ENCODE measurements at regions not wholly inside any gene's neighbourhood (a gene's known extent, or its start where the extent isn't known, plus 50 kb on each side); places are given as distances from the start of the nearest gene placed in this dataset.
"Not testable (repeated sequence)": the region's sequence is repeated elsewhere in the genome, so short reads cannot be mapped to it uniquely, and the experiment has no call there.

- Mint-ChIP-seq H3K27me3 (peaks cover 10 to 42% (median 26%) of the 10 kb centered on the region in 5 donors), H3K4me3 (peak overlapping the region; percentile 20 to 77 (median 60)), H3K27ac (peak overlapping the region in 2 of 10 donors; percentile 57 to 83)
- H3K9me3 Mint-ChIP-seq, H3K4me1 Mint-ChIP-seq, H3K36me3 Mint-ChIP-seq, POLR2A ChIA-PET: not testable (repeated sequence)
- peak; percentile 25 to 71 (median 60) for DNase-seq
- peak; percentile 41 to 43 for ATAC-seq
Measured at GRCh38 chr11:71638801-71639519, 56.3 kb upstream of the KRTAP5-11 start.

- H3K9me3 Mint-ChIP-seq, H3K4me1 Mint-ChIP-seq, H3K27ac Mint-ChIP-seq, H3K36me3 Mint-ChIP-seq, POLR2A ChIA-PET, ATAC-seq: not testable (repeated sequence)
- H3K4me3 Mint-ChIP-seq: peak overlapping the region in 5 of 10 donors; percentile 24 to 67 (median 48)
- peaks cover 10 to 42% (median 26%) of the 10 kb centered on the region in 5 donors for H3K27me3 Mint-ChIP-seq
- DNase-seq: peak in 2 of 10 donors; percentile 1 to 10
Measured at GRCh38 chr11:71639520-71639849, 56.8 kb upstream of the KRTAP5-11 start.

- ATAC-seq, H3K36me3 Mint-ChIP-seq, H3K9me3 Mint-ChIP-seq, POLR2A ChIA-PET, H3K4me1 Mint-ChIP-seq: not testable (repeated sequence)
- H3K27ac Mint-ChIP-seq: peak overlapping the region in 1 of 10 donors; percentile 40
- DNase-seq: peak in 2 of 10 donors; percentile 3 to 5
- peaks cover 10 to 45% (median 26%) of the 10 kb centered on the region in 5 donors for H3K27me3 Mint-ChIP-seq
- H3K4me3 Mint-ChIP-seq: peak overlapping the region in 8 of 10 donors; percentile 40 to 62 (median 46)
Measured at GRCh38 chr11:71639916-71640315, 57.2 kb upstream of the KRTAP5-11 start.

- DNase-seq, ATAC-seq, H3K4me1 Mint-ChIP-seq, H3K4me3 Mint-ChIP-seq, H3K36me3 Mint-ChIP-seq, H3K9me3 Mint-ChIP-seq, POLR2A ChIA-PET, H3K27ac Mint-ChIP-seq: not testable (repeated sequence)
- H3K27me3 Mint-ChIP-seq: peaks cover 2 to 16% (median 7%) of the 10 kb centered on the region in 5 donors
Measured at GRCh38 chr11:71647078-71647477, 64.4 kb upstream of the KRTAP5-11 start.

DNA sequence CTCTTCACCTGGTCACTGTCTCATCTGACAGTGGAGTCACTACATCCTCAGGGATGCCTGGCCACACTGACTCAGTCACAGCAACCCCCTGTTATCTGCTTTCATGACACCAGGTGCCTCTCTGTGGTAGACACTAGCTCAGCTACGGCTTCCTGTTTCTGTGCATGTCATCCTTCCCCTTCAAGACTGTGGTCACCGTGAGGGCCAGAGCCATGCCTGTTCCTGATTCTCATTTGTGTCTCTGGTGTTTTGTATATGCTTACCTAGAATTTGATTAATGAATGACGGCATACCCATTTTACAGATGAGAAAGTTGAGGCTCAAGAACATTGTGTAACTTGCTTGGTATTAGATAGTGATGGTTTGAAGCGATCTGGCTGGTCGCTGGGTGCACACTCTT lies 70.3 kb upstream of the KRTAP5-11 start:
- POLR2A ChIA-PET: not testable (repeated sequence)

DNA sequence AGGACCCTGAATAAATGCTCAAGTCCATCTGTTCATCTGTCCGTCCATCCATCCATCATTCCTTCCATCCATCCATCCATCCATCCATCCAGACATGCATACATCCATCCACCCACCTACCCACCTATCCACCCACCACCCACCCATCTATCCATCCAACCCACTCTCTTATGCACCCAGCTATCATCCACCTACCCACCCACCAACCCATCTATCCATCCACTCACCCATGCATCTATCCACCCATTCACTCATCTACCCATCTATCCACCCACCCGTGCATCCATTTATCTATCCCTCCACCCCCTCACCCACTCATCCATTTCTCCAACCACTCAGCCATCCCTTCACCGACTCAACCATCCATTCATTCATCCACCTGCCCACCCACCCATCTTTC lies 71.7 kb upstream of the KRTAP5-11 start:
- DNase-seq, H3K27ac Mint-ChIP-seq, H3K4me3 Mint-ChIP-seq, POLR2A ChIA-PET, H3K4me1 Mint-ChIP-seq, H3K9me3 Mint-ChIP-seq, ATAC-seq, H3K36me3 Mint-ChIP-seq: not testable (repeated sequence)
- H3K27me3 Mint-ChIP-seq: peaks cover 3 to 11% (median 9%) of the 10 kb centered on the region in 5 donors

More for the DNA sequence above, 70.3 kb upstream of the KRTAP5-11 start:
- H3K27me3 Mint-ChIP-seq: peaks cover 3 to 15% (median 9%) of the 10 kb centered on the region in 5 donors
- H3K27ac Mint-ChIP-seq, H3K4me3 Mint-ChIP-seq, H3K4me1 Mint-ChIP-seq, H3K36me3 Mint-ChIP-seq, H3K9me3 Mint-ChIP-seq, ATAC-seq, DNase-seq: not testable (repeated sequence)

- H3K4me3 Mint-ChIP-seq, H3K9me3 Mint-ChIP-seq, H3K4me1 Mint-ChIP-seq, POLR2A ChIA-PET, H3K27ac Mint-ChIP-seq, H3K36me3 Mint-ChIP-seq, DNase-seq, ATAC-seq: not testable (repeated sequence)
- peaks cover 1 to 11% (median 9%) of the 10 kb centered on the region in 5 donors for H3K27me3 Mint-ChIP-seq
Measured at GRCh38 chr11:71655041-71655440, 72.4 kb upstream of the KRTAP5-11 start.

DNA sequence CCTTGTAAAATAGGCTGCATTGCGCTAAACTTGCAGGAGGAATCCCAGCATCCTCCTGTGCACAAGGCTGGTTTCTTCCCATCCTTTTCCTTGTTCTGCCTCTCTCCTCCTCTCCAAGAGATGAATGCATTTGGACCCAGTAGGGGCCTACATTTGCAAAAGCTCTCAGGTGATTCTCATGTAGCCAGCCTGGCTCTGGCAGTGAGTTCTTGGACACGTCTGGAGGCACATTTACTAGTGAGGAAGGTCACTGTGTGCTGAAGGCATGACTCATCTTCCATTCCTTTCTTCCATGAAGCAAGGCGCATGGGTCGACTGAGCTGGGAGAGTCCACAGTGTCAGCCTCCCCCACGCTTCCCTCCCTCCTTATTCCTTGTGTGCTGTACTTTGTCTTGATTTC lies 73.8 kb upstream of the KRTAP5-11 start:
- H3K27ac Mint-ChIP-seq, H3K4me1 Mint-ChIP-seq: not testable (repeated sequence)

GRCh38 chr11:71664941-71665340 lies 82.3 kb upstream of the KRTAP5-11 start:
- H3K4me1 Mint-ChIP-seq, ATAC-seq, POLR2A ChIA-PET, DNase-seq, H3K36me3 Mint-ChIP-seq, H3K27ac Mint-ChIP-seq, H3K9me3 Mint-ChIP-seq, H3K4me3 Mint-ChIP-seq: not testable (repeated sequence)
- peaks cover 1 to 35% (median 18%) of the 10 kb centered on the region in 5 donors for H3K27me3 Mint-ChIP-seq

More for the DNA sequence above, 73.8 kb upstream of the KRTAP5-11 start:
- ATAC-seq, H3K9me3 Mint-ChIP-seq, DNase-seq, H3K4me3 Mint-ChIP-seq, POLR2A ChIA-PET, H3K36me3 Mint-ChIP-seq: not testable (repeated sequence)
- H3K27me3 Mint-ChIP-seq: peaks cover 1 to 18% (median 14%) of the 10 kb centered on the region in 5 donors

DNA sequence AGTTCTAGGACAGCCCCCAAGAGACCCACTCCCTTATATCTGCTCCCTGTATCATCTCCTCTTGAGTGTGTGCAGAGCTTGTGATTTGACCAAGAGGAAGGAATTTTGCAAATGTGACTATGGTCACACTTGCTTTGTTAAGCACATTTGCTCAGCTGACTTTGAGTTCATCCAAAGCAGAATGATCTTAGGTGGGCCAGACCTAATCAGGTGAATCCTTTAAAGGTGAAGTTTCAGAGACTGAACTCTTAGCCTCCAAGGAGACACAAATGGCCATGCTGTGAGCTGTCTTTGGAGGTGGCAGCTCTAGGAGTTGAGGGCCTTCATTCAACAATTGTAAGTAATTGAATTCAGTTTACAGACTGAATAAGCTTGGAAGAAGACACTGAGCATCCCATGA lies 115.4 kb upstream of the KRTAP5-11 start:
- H3K4me3 Mint-ChIP-seq, ATAC-seq, H3K27ac Mint-ChIP-seq, H3K4me1 Mint-ChIP-seq, H3K27me3 Mint-ChIP-seq, DNase-seq, POLR2A ChIA-PET, H3K36me3 Mint-ChIP-seq: not testable (repeated sequence)
- peaks cover 0 to 13% (median 0%) of the 10 kb centered on the region in 9 donors for H3K9me3 Mint-ChIP-seq

GRCh38 chr11:71698961-71699360 lies 116.3 kb upstream of the KRTAP5-11 start:
- H3K36me3 Mint-ChIP-seq, DNase-seq, H3K4me1 Mint-ChIP-seq, H3K27ac Mint-ChIP-seq, H3K27me3 Mint-ChIP-seq, H3K4me3 Mint-ChIP-seq, POLR2A ChIA-PET, ATAC-seq: not testable (repeated sequence)
- H3K9me3 Mint-ChIP-seq: peaks cover 0 to 13% (median 0%) of the 10 kb centered on the region in 9 donors

GRCh38 chr11:71701435-71702291 lies 119.0 kb upstream of the KRTAP5-11 start:
- H3K9me3 Mint-ChIP-seq: peaks cover 0 to 13% (median 0%) of the 10 kb centered on the region in 9 donors
- H3K4me1 Mint-ChIP-seq, ATAC-seq, DNase-seq, H3K36me3 Mint-ChIP-seq, H3K4me3 Mint-ChIP-seq, H3K27ac Mint-ChIP-seq, H3K27me3 Mint-ChIP-seq, POLR2A ChIA-PET: not testable (repeated sequence)

GRCh38 chr11:71705086-71705737 lies 122.5 kb upstream of the KRTAP5-11 start:
- Mint-ChIP-seq H3K9me3 (peaks cover 0 to 12% (median 0%) of the 10 kb centered on the region in 9 donors), H3K27me3 (peaks cover 0 to 10% (median 3%) of the 10 kb centered on the region in 5 donors)
- ATAC-seq, H3K4me1 Mint-ChIP-seq, POLR2A ChIA-PET, H3K27ac Mint-ChIP-seq, H3K4me3 Mint-ChIP-seq, H3K36me3 Mint-ChIP-seq, DNase-seq: not testable (repeated sequence)
